GM19023 (cell line): ENCODE measurements at regions not wholly inside any gene's neighbourhood (a gene's known extent, or its start where the extent isn't known, plus 50 kb on each side); places are given as distances from the start of the nearest gene placed in this dataset.
"Not testable (repeated sequence)": the region's sequence is repeated elsewhere in the genome, so short reads cannot be mapped to it uniquely, and the experiment has no call there.

Experiments used
- ATAC-seq: cut with Tn5 transposase; IDR thresholded peaks from one replicate; pipeline ENCODE4 v1.9.1; 2021; ENCODE audit warnings: mild to moderate bottlenecking, moderate library complexity; ENCODE audit not compliant: unreplicated experiment

- no peak for ATAC-seq
Measured at GRCh38 chr3:159340877-159341500, 539.1 kb downstream of the MFSD1 start.

GRCh38 chr3:159346271-159346903 is 544.5 kb downstream of the MFSD1 start:
- ATAC-seq, result no peak

- no peak for ATAC-seq
Measured at GRCh38 chr3:159348431-159348830, 546.6 kb downstream of the MFSD1 start.

GRCh38 chr3:159356606-159357005 is 554.8 kb downstream of the MFSD1 start:
- ATAC-seq, result no peak

GRCh38 chr3:159364511-159364910 is 562.7 kb downstream of the MFSD1 start:
- no peak for ATAC-seq

- no peak for ATAC-seq
Measured at GRCh38 chr3:159366476-159366875, 564.6 kb downstream of the MFSD1 start.

- ATAC-seq, result no peak
Measured at GRCh38 chr3:159371961-159372360, 570.1 kb downstream of the MFSD1 start.

- ATAC-seq, result no peak
Measured at GRCh38 chr3:159378396-159379194, 576.7 kb downstream of the MFSD1 start.

- ATAC-seq, result no peak
Measured at GRCh38 chr3:159380891-159381290, 579.0 kb downstream of the MFSD1 start.

GRCh38 chr3:159390656-159391212 is 588.9 kb downstream of the MFSD1 start:
- no peak for ATAC-seq

- ATAC-seq, result not testable (repeated sequence)
Measured at GRCh38 chr3:159397683-159398082, 591.0 kb upstream of the IL12A start.

- no peak for ATAC-seq
Measured at GRCh38 chr3:159401069-159401468, 587.6 kb upstream of the IL12A start.

GRCh38 chr3:159409711-159410110 is 578.9 kb upstream of the IL12A start:
- ATAC-seq, result not testable (repeated sequence)

GRCh38 chr3:159413319-159413718 is 575.3 kb upstream of the IL12A start:
- no peak for ATAC-seq

- ATAC-seq, result no peak
Measured at GRCh38 chr3:159416856-159417255, 571.8 kb upstream of the IL12A start.

GRCh38 chr3:159417761-159418160 is 570.9 kb upstream of the IL12A start:
- no peak for ATAC-seq

- ATAC-seq, result no peak
Measured at GRCh38 chr3:159418571-159419526, 569.8 kb upstream of the IL12A start.

GRCh38 chr3:159429702-159430101 is 558.9 kb upstream of the IL12A start:
- ATAC-seq, result no peak

GRCh38 chr3:159432682-159433340 is 555.8 kb upstream of the IL12A start:
- ATAC-seq, result no peak

- no peak for ATAC-seq
Measured at GRCh38 chr3:159439346-159439745, 549.3 kb upstream of the IL12A start.
